ENCODE measurements at regions not wholly inside any gene's neighbourhood (a gene's known extent, or its start where the extent isn't known, plus 50 kb on each side); places are given as distances from the start of the nearest gene placed in this dataset.

DNA sequence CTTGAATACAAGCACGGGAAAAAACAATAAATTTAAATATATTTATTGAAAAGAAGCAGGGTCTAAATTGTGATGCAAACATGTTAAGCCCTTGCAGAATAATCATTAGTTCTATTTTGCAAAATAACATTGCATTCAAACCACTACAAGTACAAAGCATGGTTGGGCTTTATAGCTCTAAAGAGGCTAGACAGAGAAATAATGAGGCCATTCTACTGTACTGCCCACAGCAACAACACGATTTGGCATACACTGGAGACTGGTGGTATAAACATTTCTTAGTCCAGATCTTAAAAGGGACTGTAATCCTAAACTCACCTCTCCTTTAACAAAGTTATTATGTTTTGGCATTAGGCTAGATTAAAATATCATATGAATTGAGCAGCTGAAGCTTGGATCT, 204.3 kb upstream of the LRIG1 start:
- DNase-seq: no peak
- Mint-ChIP-seq H3K27me3 (peaks cover 1% of the 10 kb centered on the region), H3K27ac (no peak overlapping the region), H3K4me1 (no peaks in the 10 kb centered on the region), H3K4me3 (no peak overlapping the region), H3K36me3 (ENCODE audit: low read depth) (no peaks in the 10 kb centered on the region), H3K9me3 (no peaks in the 10 kb centered on the region)
- POLR2A ChIA-PET: no interaction called here
- CTCF ChIA-PET: no interaction called here

DNA sequence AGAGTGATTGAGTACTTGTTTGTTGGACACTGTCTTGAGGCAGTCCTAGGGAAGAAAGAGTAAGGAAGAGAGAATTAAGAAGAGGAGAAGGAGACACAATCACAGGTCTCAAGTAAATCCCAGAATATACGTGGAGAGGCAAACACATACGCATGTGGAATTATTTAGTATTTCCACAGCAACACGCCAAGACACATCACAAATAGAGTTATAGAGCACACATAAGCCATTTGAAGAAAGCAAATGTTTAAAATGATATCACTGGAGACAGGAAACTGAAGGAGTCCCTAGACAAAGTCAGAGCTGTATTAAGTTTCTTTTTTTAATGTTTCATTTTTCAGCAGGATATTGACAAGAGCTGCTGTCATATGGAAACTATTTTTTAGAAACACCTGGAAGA, 206.1 kb upstream of the LRIG1 start:
- Mint-ChIP-seq H3K4me1 (no peaks in the 10 kb centered on the region), H3K36me3 (ENCODE audit: low read depth) (no peaks in the 10 kb centered on the region), H3K27ac (no peak overlapping the region), H3K27me3 (peaks cover 1% of the 10 kb centered on the region), H3K4me3 (no peak overlapping the region), H3K9me3 (no peaks in the 10 kb centered on the region)
- ChIA-PET CTCF (interaction anchor here (1.3 kb wide), 1 partner anchor 298 kb away, joined by 5 read pairs; no protein-coding TSS in a partner anchor), POLR2A (no interaction called here)
- no peak for DNase-seq

DNA sequence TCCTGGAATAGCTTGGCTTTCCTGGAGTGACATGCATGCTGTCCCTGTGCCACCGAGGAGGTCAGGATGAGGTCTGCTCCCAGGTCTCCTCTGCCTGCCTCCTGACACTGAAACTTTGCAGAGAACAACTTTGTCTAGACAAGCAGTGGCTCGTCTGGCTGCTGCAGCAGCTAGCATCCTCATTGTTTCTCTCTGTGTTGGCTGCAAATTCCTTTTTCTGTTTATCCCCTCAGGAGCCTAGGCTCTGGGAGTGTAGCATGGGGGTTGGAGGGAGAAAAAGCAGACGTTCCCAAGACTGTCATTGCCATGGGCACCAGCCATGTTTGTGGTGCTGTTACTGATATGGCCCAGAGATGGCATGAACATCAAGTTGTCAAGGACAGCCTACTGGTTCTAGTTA, 208.7 kb upstream of the LRIG1 start:
- Mint-ChIP-seq H3K4me1 (no peaks in the 10 kb centered on the region), H3K9me3 (no peaks in the 10 kb centered on the region), H3K27ac (no peak overlapping the region), H3K36me3 (ENCODE audit: low read depth) (no peaks in the 10 kb centered on the region), H3K27me3 (peaks cover 1% of the 10 kb centered on the region), H3K4me3 (no peak overlapping the region)
- POLR2A ChIA-PET: no interaction called here
- DNase-seq: no peak
- CTCF ChIA-PET: no interaction called here

DNA sequence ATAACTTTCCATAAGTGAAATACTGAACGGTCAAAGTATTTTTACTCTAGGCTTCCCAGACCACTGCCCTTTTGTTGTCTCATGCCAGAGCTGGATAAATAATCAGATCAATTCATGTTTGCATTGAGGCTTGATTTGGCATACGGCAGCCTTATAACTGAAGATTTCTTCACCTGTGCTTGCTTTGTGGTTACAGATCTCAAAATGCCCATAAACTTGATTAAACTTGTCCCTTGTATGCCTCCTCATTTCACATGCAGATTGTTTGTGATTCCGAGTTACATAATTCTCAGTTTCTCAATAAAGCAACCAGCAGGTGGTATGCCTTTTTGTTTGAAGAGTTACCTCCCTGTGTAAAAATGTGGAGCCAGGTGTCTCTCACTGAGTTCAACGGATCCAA, 211.4 kb upstream of the LRIG1 start:
- POLR2A ChIA-PET: no interaction called here
- no peak overlapping the region for H3K27ac Mint-ChIP-seq
- no peaks in the 10 kb centered on the region for H3K9me3 Mint-ChIP-seq
- no peaks in the 10 kb centered on the region for H3K4me1 Mint-ChIP-seq
- H3K36me3 Mint-ChIP-seq (ENCODE audit: low read depth): no peaks in the 10 kb centered on the region
- CTCF ChIA-PET: interaction anchor here (0.6 kb wide), 1 partner anchor 245 kb away, joined by 3 read pairs; no protein-coding TSS in a partner anchor
- no peak for DNase-seq
- no peak overlapping the region for H3K4me3 Mint-ChIP-seq
- no peaks in the 10 kb centered on the region for H3K27me3 Mint-ChIP-seq

DNA sequence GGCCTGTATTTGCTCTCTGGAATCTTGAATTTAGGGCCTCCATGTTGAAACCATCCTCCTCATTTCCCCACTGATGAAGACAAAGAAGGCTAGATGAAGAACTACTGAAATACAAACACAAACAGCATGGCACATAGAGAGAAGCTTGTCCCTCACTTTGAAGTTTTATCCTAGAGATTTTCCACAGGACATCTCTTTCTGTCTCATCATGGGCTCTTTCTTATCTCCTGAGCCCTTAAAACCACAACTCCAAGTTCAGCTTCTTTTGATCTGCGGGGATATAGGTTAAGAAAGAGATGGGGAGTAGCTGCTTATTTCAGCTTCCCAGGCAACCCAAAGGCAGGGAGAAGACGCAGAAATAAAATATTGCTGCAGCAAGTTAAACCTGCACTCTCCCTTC, 213.1 kb upstream of the LRIG1 start:
- CTCF ChIA-PET: no interaction called here
- Mint-ChIP-seq H3K9me3 (no peaks in the 10 kb centered on the region), H3K4me1 (no peaks in the 10 kb centered on the region), H3K27me3 (no peaks in the 10 kb centered on the region), H3K4me3 (no peak overlapping the region), H3K36me3 (ENCODE audit: low read depth) (no peaks in the 10 kb centered on the region), H3K27ac (no peak overlapping the region)
- no peak for DNase-seq
- POLR2A ChIA-PET: no interaction called here

DNA sequence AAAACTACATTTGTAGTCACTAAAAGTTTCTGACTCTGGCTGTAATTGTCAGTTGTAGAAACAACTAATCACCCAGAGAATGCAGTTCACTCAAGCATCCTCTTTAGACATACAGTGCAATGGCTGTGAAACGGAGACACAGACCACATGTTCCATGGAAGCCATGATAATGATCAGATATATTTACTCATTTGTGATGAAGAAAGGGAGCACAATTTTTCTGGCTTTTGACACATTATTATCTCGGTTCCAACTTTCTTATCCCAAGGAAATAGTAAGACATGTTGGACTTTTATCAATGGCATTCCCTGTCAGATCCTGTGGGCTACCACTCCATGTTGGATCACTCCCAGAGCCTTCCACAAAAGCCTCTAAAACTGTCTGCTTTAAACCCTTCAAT, 215.0 kb upstream of the LRIG1 start:
- ChIA-PET CTCF (no interaction called here), POLR2A (no interaction called here)
- no peak overlapping the region for H3K4me3 Mint-ChIP-seq
- no peaks in the 10 kb centered on the region for H3K27me3 Mint-ChIP-seq
- no peaks in the 10 kb centered on the region for H3K9me3 Mint-ChIP-seq
- H3K4me1 Mint-ChIP-seq: no peaks in the 10 kb centered on the region
- DNase-seq: no peak
- no peaks in the 10 kb centered on the region for H3K36me3 Mint-ChIP-seq (ENCODE audit: low read depth)
- H3K27ac Mint-ChIP-seq: no peak overlapping the region

DNA sequence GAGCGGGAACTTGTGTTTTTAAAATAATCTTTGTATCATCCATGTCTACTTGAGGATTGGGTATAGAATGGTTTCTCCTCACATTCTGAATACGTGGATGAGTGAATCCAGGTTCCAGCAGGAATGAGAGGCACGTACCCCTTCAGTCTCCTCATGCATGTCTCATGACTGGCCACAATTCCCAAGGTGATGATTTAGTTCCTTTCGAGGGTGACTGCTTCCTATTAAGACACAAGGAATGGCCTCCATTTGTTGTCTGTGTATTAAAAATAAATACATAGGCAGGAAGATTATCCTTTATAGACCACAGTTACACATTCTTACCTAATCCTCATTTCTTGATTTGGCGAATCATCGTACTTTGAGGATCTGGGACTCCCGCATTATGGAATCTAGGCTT, 217.0 kb upstream of the LRIG1 start:
- ChIA-PET POLR2A (no interaction called here), CTCF (no interaction called here)
- Mint-ChIP-seq H3K27ac (no peak overlapping the region), H3K27me3 (peaks cover 3% of the 10 kb centered on the region), H3K9me3 (no peaks in the 10 kb centered on the region), H3K4me3 (no peak overlapping the region), H3K4me1 (no peaks in the 10 kb centered on the region), H3K36me3 (ENCODE audit: low read depth) (no peaks in the 10 kb centered on the region)
- no peak for DNase-seq

DNA sequence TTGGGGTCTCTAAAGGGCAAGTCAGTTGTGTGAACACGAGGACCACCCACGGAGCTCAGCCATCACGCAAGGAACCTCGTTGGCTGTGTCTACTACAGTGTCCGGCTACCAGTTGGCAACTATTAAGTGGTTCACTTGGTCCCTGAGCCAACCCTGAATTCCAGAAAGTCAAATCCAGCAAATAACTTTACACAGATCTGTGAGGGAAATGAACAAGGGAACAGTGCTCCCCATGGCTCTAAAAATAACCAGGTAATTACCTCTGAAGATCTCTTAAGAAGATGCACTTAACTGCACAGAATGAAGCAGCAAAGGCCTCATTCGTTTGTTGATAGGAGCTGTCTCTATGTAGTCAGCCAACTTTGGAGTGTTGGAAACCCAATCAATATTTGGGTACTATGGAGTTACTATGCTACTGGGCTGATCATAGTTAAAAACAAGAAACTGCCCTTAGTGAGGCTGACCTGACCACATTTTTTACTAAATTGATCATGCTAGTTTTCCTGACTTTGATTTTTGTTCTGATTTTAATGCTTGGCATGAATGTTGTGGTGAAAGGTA, 219.1 kb upstream of the LRIG1 start:
- no peaks in the 10 kb centered on the region for H3K9me3 Mint-ChIP-seq
- DNase-seq: no peak

DNA sequence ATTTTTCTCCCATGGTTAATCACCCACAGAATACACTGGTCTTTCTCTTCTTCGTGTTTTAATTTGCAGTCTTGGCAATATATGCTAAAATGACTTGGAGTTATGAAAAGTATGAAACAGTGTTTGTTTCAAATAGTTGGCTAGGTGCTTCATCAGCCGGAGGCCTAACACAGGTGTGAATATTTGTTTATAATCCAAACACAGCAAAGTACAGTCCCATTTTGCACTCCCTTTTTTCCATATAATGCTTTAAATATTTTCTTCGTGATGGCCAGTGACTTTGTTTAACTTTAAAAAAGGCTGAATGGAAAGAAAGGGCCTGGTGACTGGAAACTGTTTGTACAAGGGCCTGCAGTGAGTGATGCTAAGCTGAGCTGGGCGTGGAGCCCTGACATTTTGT, 219.7 kb upstream of the LRIG1 start:
- H3K36me3 Mint-ChIP-seq (ENCODE audit: low read depth): no peaks in the 10 kb centered on the region
- POLR2A ChIA-PET: no interaction called here
- no peak overlapping the region for H3K4me3 Mint-ChIP-seq
- H3K4me1 Mint-ChIP-seq: peaks cover 2% of the 10 kb centered on the region
- H3K9me3 Mint-ChIP-seq: no peaks in the 10 kb centered on the region
- H3K27ac Mint-ChIP-seq: no peak overlapping the region
- CTCF ChIA-PET: no interaction called here
- DNase-seq: no peak
- peaks cover 5% of the 10 kb centered on the region for H3K27me3 Mint-ChIP-seq

More for the DNA sequence above, 219.1 kb upstream of the LRIG1 start:
- Mint-ChIP-seq H3K27ac (no peak overlapping the region), H3K4me3 (no peak overlapping the region), H3K36me3 (ENCODE audit: low read depth) (no peaks in the 10 kb centered on the region), H3K27me3 (peaks cover 5% of the 10 kb centered on the region), H3K4me1 (peaks cover 2% of the 10 kb centered on the region)
- ChIA-PET CTCF (no interaction called here), POLR2A (no interaction called here)

DNA sequence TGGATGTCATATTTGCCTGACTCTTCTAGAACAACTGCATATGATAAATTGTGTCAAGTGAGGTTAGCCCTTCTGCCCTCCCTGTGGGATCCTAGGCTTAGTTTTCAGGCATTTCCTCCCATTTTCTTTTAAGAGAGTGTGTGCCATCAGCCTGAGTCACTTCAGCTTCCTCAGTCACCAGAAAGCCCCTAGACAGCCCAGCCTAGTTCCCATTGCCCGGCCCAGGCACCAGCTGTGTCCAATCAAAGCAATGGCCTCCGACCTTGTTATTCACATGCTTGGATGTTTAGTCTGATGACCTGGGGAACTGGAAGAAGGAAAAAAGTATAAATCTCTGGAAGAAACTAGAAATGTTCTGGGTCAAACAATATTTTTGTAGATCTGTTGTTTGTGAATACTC, 221.9 kb upstream of the LRIG1 start:
- no peaks in the 10 kb centered on the region for H3K36me3 Mint-ChIP-seq (ENCODE audit: low read depth)
- peaks cover 5% of the 10 kb centered on the region for H3K27me3 Mint-ChIP-seq
- H3K4me1 Mint-ChIP-seq: peaks cover 2% of the 10 kb centered on the region
- no peak overlapping the region for H3K27ac Mint-ChIP-seq
- H3K9me3 Mint-ChIP-seq: no peaks in the 10 kb centered on the region
- POLR2A ChIA-PET: no interaction called here
- no peak overlapping the region for H3K4me3 Mint-ChIP-seq
- DNase-seq: no peak
- CTCF ChIA-PET: no interaction called here

DNA sequence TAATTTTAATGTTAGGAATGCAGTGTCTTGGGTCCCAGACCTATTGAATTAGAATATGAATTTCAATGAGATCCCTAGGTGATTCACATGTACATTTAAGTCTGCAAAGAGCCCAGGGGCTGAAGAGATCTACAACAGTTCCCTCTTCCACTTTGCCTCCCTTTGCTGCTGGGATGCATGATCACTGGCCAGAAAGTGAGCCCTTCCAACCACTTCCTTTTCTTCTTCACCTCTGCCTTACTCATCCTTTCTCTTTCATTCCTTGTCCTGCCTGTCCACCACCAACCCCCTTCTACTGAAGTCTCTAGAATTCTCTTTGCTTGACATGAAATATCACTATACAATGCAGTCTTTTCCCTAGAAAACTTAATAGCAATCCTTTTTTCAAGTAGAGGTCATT, 222.4 kb upstream of the LRIG1 start:
- H3K36me3 Mint-ChIP-seq (ENCODE audit: low read depth): no peaks in the 10 kb centered on the region
- H3K4me1 Mint-ChIP-seq: peaks cover 2% of the 10 kb centered on the region
- H3K9me3 Mint-ChIP-seq: no peaks in the 10 kb centered on the region
- CTCF ChIA-PET: no interaction called here
- POLR2A ChIA-PET: no interaction called here
- H3K27me3 Mint-ChIP-seq: peaks cover 5% of the 10 kb centered on the region
- no peak overlapping the region for H3K27ac Mint-ChIP-seq
- no peak overlapping the region for H3K4me3 Mint-ChIP-seq
- DNase-seq: no peak

DNA sequence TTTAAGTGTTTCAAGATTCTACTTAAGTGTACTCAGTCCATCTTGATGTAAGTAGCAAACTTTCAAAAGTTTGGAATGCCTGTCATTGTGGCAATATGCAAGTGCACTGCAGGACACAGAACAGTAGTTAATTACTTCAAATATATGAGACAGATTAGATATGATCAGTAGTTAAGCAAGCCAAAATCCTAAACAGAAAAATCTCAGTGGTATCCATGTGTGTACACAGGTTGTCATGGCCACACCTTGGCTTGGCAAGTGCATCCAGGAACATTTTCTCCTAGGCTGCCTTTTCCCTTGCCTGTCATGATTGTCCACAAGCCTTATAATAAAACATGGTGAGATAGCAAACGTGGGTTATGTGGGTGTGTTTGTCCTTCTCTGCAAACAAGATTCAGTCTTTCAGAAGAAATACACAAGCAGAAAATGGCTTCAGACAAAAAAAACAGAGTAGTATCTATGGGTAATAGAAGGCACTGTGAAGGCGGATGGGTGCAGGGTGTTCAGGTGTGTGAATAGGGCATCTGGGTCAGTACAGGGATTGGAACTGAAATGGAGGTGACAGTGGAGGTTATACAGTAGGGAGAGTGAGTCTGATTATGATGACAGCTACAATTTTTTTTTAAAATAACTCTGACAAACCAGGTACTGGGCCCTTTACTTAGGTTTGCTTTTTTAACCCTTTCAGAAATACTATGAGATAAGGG, 229.0 kb upstream of the LRIG1 start:
- CTCF ChIA-PET: no interaction called here
- POLR2A ChIA-PET: no interaction called here
- H3K27ac Mint-ChIP-seq: no peak overlapping the region
- H3K9me3 Mint-ChIP-seq: no peaks in the 10 kb centered on the region
- H3K27me3 Mint-ChIP-seq: peaks cover 12% of the 10 kb centered on the region
- no peaks in the 10 kb centered on the region for H3K4me1 Mint-ChIP-seq
- no peaks in the 10 kb centered on the region for H3K36me3 Mint-ChIP-seq (ENCODE audit: low read depth)
- no peak for DNase-seq
- no peak overlapping the region for H3K4me3 Mint-ChIP-seq

DNA sequence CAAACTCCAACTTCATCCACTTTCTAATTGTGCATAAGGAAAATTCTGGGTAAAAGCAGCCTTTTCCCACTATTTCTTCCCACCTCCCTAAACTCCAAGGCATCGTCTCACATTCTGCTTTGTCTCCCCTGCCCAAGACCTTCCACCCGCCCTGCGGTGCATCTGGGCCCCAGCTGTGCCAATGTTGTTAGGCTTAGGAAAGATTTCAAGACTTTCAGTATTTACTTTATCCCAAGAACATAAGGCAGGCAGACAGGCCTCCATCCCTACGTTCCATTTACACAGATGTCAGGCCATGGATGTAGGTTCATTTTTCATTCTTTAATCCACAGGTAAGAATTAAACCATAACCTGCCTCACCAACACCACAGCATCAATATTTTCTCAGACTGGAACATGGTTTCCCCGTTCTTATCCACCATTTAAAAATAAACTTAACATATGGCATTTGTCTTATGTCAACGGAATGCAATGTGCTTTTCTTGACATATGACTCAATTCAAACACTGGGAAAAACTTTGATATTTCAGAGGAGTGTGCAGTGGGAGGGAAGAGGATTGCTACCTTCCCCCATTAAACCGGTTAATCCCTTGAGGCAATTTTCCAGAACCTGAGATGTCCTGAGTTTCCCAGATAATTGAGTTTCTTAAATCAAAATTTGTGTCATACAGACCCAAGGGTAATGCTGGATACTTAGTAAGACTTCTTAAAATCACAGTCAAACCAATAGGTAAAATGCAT, 238.0 kb upstream of the LRIG1 start:
- POLR2A ChIA-PET: no interaction called here
- CTCF ChIA-PET: no interaction called here
- no peaks in the 10 kb centered on the region for H3K9me3 Mint-ChIP-seq
- H3K27me3 Mint-ChIP-seq: no peaks in the 10 kb centered on the region
- H3K4me1 Mint-ChIP-seq: no peaks in the 10 kb centered on the region
- H3K36me3 Mint-ChIP-seq (ENCODE audit: low read depth): no peaks in the 10 kb centered on the region
- H3K27ac Mint-ChIP-seq: no peak overlapping the region
- no peak for DNase-seq
- H3K4me3 Mint-ChIP-seq: no peak overlapping the region

DNA sequence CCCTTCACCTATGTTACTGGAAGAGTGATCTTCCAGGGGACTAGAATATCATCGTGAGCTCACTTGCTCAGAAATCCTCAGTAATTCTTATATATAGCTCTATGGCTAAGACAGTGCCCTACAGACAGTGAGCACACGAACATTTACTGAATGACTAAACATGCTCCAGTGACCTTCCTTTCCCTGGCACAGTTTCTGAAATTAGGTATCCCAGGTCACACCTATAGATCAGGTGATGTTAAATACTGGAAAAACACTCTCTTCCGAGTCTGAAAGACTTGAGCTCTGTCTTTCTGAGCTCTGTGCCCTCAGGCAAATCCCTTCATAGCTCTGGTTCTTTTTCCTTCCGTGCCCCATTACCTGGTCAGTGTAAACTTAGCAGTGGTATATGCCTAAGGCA, 239.4 kb upstream of the LRIG1 start:
- ChIA-PET POLR2A (no interaction called here), CTCF (no interaction called here)
- H3K4me3 Mint-ChIP-seq: no peak overlapping the region
- H3K4me1 Mint-ChIP-seq: no peaks in the 10 kb centered on the region
- DNase-seq: no peak
- H3K9me3 Mint-ChIP-seq: no peaks in the 10 kb centered on the region
- no peaks in the 10 kb centered on the region for H3K27me3 Mint-ChIP-seq
- H3K36me3 Mint-ChIP-seq (ENCODE audit: low read depth): no peaks in the 10 kb centered on the region
- no peak overlapping the region for H3K27ac Mint-ChIP-seq

Data from activated CD4-positive, alpha-beta memory T cell treated with anti-CD3 and anti-CD28 coated beads, Interleukin-2, amount 10 ng/mL, durations not matched to agents 7 days and 5 days (primary cell).